Endothelial cell (in vitro differentiated cells): ENCODE measurements at regions not wholly inside any gene's neighbourhood (a gene's known extent, or its start where the extent isn't known, plus 50 kb on each side); places are given as distances from the start of the nearest gene placed in this dataset.

Source experiments
- DNase-seq: peaks from one replicate; pipeline ENCODE4 v3.0.0; 2021; ENCODE audit warnings: low spot score
- H3K27ac Mint-ChIP-seq: one replicate; pipeline ENCODE4 v1.8.0; 2021; ENCODE audit warnings: mixed read lengths, inconsistent platforms; ENCODE audit not compliant: unreplicated experiment
- H3K27me3 Mint-ChIP-seq: one replicate; pipeline ENCODE4 v1.8.0; 2021; ENCODE audit warnings: mild to moderate bottlenecking, moderate library complexity, mixed read lengths, inconsistent platforms; ENCODE audit not compliant: unreplicated experiment
- H3K36me3 Mint-ChIP-seq: one replicate; pipeline ENCODE4 v1.8.0; 2021; ENCODE audit warnings: mild to moderate bottlenecking, low read depth, mixed read lengths, inconsistent platforms; ENCODE audit not compliant: unreplicated experiment
- H3K4me1 Mint-ChIP-seq: one replicate; pipeline ENCODE4 v1.8.0; 2021; ENCODE audit warnings: mild to moderate bottlenecking, mixed read lengths, inconsistent platforms; ENCODE audit not compliant: unreplicated experiment
- H3K4me3 Mint-ChIP-seq: one replicate; pipeline ENCODE4 v1.8.0; 2021; ENCODE audit warnings: mild to moderate bottlenecking, mixed read lengths, inconsistent platforms; ENCODE audit not compliant: unreplicated experiment
- H3K9me3 Mint-ChIP-seq: one replicate; pipeline ENCODE4 v1.8.0; 2021; ENCODE audit warnings: mixed read lengths, inconsistent platforms; ENCODE audit not compliant: unreplicated experiment
- TF ChIP-seq, protein P1 (sequence below): fragments of 200-600 bp; sonication (generic); IDR thresholded peaks from one replicate; pipeline ENCODE4 v1.5.0; 2021; ENCODE audit warnings: antibody characterized with exemption; ENCODE audit not compliant: unreplicated experiment

DNA sequence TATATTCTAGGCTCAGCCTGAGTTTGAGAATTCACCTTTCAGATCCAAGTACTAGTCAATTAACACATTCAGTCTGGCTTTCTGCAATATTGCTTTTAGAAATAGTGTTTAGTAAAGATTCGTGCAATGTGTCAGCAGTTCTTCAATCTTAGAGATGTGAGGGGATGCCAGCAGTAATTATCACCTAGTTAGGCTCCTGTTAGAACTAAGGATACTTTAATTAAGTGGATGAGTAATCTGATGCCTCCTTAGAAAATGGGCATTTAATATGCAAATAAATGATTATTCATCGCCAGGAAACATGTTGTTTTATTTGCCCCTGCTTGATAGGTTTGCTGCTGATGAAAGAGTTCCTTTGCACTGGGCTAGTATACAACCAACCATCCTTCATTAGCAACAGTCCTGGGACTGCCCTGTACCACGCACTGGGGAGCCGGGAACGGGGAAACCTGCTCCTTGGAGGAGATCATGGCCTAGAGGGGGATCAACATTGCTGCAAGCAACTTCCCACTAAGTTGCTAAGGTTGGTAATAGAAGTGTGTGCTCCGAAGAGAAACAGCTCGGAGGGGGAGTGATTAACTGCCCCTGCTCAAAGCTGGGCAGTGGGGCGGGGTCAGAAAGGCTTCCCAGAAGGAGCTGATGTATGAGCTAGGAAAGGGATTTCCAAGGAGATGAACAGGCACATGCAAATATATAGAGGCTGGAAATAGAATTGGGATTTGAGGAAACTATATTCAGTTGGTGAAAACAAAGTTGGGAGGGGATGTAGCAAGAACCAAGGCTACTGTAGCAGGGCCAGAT is 231.8 kb downstream of the DRD1 start:
- Mint-ChIP-seq H3K27ac (no peak overlapping the region), H3K36me3 (no peaks in the 10 kb centered on the region), H3K4me3 (no peak overlapping the region), H3K27me3 (no peaks in the 10 kb centered on the region), H3K9me3 (no peaks in the 10 kb centered on the region), H3K4me1 (peaks cover 8% of the 10 kb centered on the region)
- no peak for DNase-seq
- TF ChIP-seq, protein P1, sequence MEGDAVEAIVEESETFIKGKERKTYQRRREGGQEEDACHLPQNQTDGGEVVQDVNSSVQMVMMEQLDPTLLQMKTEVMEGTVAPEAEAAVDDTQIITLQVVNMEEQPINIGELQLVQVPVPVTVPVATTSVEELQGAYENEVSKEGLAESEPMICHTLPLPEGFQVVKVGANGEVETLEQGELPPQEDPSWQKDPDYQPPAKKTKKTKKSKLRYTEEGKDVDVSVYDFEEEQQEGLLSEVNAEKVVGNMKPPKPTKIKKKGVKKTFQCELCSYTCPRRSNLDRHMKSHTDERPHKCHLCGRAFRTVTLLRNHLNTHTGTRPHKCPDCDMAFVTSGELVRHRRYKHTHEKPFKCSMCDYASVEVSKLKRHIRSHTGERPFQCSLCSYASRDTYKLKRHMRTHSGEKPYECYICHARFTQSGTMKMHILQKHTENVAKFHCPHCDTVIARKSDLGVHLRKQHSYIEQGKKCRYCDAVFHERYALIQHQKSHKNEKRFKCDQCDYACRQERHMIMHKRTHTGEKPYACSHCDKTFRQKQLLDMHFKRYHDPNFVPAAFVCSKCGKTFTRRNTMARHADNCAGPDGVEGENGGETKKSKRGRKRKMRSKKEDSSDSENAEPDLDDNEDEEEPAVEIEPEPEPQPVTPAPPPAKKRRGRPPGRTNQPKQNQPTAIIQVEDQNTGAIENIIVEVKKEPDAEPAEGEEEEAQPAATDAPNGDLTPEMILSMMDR = no peak

DNA sequence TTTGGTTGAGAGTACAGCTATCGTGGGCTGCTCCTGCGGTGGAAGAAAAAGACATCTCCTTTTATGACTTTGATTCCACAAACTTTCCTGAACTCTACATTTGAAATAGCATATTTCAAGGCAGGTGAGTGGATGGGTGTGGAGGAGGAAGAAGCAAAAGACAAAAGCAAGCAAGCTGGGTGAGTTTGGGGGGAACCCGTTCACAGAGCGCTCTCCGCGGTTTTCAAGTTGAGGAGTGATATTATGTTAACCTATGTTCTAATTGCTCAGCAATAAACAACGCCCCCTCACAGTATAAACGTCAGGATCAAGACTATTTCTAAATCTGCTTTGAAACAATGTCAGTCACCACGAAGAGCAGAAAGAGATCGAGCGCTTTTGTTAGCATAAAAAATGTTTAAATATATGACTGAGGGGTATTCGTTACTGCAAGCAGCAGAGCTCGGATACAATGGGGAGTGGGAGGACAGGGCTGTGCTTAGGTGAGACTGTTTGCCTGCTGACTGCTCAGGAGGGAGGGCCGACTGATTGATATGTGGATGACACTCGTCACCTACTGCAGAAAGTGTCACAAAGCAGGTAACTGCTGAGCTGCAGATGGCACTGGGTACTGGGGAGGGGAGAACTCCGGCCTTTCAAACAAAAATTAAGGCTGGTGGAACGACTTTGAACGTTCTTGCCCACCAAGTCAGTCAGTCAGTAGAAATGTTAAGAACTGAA is 236.5 kb downstream of the DRD1 start:
- Mint-ChIP-seq H3K27me3 (no peaks in the 10 kb centered on the region), H3K9me3 (no peaks in the 10 kb centered on the region), H3K27ac (no peak overlapping the region), H3K4me1 (no peaks in the 10 kb centered on the region), H3K36me3 (no peaks in the 10 kb centered on the region), H3K4me3 (no peak overlapping the region)
- TF ChIP-seq, protein P1 = no peak
- no peak for DNase-seq

DNA sequence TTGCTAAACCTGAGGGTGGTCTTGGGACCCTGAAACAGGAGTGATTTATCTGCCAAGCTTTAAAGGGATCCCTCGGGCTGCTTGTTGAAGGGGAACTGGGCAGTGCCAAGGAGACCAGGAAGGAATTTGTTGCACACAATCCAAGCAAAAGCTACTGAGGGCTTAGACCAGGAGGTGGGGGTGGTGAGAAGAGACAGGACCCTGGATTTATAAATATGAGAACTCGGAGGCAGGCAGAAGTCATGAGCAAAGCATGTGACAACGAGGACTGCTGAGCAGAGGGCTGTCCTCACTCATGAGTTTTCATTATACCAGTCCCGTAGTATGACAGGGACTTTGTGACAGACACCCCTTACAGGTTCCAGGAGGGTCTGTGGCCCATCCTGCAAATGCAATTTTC is 237.3 kb downstream of the DRD1 start:
- no peaks in the 10 kb centered on the region for H3K4me1 Mint-ChIP-seq
- no peak overlapping the region for H3K4me3 Mint-ChIP-seq
- no peaks in the 10 kb centered on the region for H3K27me3 Mint-ChIP-seq
- no peaks in the 10 kb centered on the region for H3K36me3 Mint-ChIP-seq
- no peak for DNase-seq
- H3K9me3 Mint-ChIP-seq = no peaks in the 10 kb centered on the region
- TF ChIP-seq, protein P1 = no peak
- no peak overlapping the region for H3K27ac Mint-ChIP-seq

DNA sequence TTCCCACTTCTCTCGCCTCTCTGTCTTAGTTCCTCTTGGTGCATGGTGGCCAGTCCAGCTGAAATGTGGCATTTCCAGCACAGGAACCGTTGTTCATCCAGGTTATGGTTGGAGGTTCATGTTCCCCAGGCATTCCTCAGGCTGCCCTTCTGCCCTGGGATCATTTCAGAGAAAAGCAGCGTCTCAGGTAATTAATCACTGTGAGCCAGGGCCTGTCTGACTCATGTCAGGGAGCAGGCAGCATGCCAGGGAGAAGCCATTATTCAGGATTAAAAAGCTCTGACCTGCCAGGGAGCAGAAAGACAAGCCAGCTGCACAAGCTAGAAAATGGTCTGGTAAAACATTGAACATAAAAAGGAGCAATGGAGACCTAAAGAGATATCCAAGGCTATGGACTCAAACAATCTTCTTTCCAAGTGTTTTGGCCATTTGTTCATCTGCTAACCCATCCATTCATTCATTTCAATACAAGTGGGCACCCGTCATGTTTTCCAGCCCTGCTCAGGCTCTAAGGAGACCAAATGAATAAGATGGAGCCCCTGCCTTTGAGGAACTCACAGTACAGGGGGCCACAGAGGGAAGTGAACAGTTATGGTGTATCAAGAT is 241.4 kb downstream of the DRD1 start:
- DNase-seq = no peak
- TF ChIP-seq, protein P1 = no peak
- no peaks in the 10 kb centered on the region for H3K36me3 Mint-ChIP-seq
- no peaks in the 10 kb centered on the region for H3K9me3 Mint-ChIP-seq
- H3K4me3 Mint-ChIP-seq = no peak overlapping the region
- H3K27ac Mint-ChIP-seq = no peak overlapping the region
- H3K27me3 Mint-ChIP-seq = no peaks in the 10 kb centered on the region
- no peaks in the 10 kb centered on the region for H3K4me1 Mint-ChIP-seq
